Cardiac muscle cell (in vitro differentiated cells and primary cell): ENCODE measurements at regions not wholly inside any gene's neighbourhood (a gene's known extent, or its start where the extent isn't known, plus 50 kb on each side); places are given as distances from the start of the nearest gene placed in this dataset.
A peak's percentile ranks its signal among the peaks of the same experiment; 100 is the strongest.

Source experiments
- DNase-seq, 2 donors: peaks; one replicate each; pipeline versions ENCODE4 v3.0.0 to v3.0.0-alpha.2; 2010 to 2017; ENCODE audit warnings: low read depth in 1 of 2, low spot score in 1 of 2
- H3K27ac ChIP-seq: fragments of 200-600 bp; sonication (generic); 2 replicates; pipeline ENCODE4 v1.5.1; 2016
- H3K27me3 ChIP-seq: fragments of 200-600 bp; sonication (generic); 2 replicates; pipeline ENCODE4 v1.6.0; 2016; ENCODE audit warnings: control low read depth
- H3K36me3 ChIP-seq: fragments of 200-600 bp; sonication (generic); 2 replicates; pipeline ENCODE4 v1.5.1; 2016; ENCODE audit warnings: control low read depth
- H3K4me1 ChIP-seq: fragments of 200-600 bp; sonication (generic); 2 replicates; pipeline ENCODE4 v1.8.1; 2017; ENCODE audit warnings: low read depth, mild to moderate bottlenecking, mixed run types
- H3K4me3 ChIP-seq: fragments of 200-600 bp; sonication (generic); 2 replicates; pipeline ENCODE4 v1.5.1; 2016; ENCODE audit warnings: mild to moderate bottlenecking
- H3K9me3 ChIP-seq: fragments of 200-600 bp; sonication (generic); 2 replicates; pipeline ENCODE4 v1.5.1; 2017; ENCODE audit warnings: low read depth, mild to moderate bottlenecking, control low read depth
- CTCF ChIP-seq: IDR thresholded peaks from 2 replicates; pipeline ENCODE4 v1.5.1; 2012; ENCODE audit warnings: low read depth, mild to moderate bottlenecking, low read length

DNA sequence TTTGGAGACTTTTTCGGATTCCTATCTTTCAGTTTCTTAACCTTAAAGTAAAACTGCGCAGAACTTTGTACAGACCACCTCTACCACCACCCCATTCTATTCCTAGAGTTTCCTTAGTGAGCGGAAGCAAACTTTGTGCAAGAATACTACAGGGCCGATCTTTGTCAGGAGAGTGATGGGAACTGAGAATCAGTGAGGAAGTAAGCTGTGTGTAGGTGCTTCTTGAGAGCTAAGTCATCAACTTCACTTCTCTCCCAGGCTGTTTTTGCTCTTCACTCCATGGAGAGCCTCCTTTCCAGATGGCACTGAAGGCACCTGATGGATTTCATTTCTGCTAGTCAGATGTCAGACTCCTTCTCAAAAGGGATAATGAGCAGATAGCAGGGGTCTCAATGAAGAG is 127.3 kb downstream of the SPATA31D1 start:
- TF ChIP-seq CTCF, result no peak
- DNase-seq, result no peak
- H3K4me1 ChIP-seq, result no peaks in the 10 kb centered on the region

GRCh38 chr9:82116556-82116955 is 128.0 kb downstream of the SPATA31D1 start:
- Histone ChIP-seq H3K27me3 (no peaks in the 10 kb centered on the region), H3K9me3 (no peaks in the 10 kb centered on the region), H3K36me3 (no peaks in the 10 kb centered on the region), H3K4me3 (no peak overlapping the region), H3K27ac (no peak overlapping the region), H3K4me1 (no peaks in the 10 kb centered on the region)
- no peak for TF ChIP-seq CTCF
- DNase-seq, result peak in 1 of 2 donors; percentile 23

More for the DNA sequence above, 127.3 kb downstream of the SPATA31D1 start:
- Histone ChIP-seq H3K27ac (no peak overlapping the region), H3K9me3 (no peaks in the 10 kb centered on the region), H3K27me3 (no peaks in the 10 kb centered on the region), H3K36me3 (no peaks in the 10 kb centered on the region), H3K4me3 (no peak overlapping the region)

- no peaks in the 10 kb centered on the region for H3K9me3 ChIP-seq
- DNase-seq, result peak in 1 of 2 donors; percentile 10
- H3K4me3 ChIP-seq, result no peak overlapping the region
- no peaks in the 10 kb centered on the region for H3K4me1 ChIP-seq
- no peak for TF ChIP-seq CTCF
- no peak overlapping the region for H3K27ac ChIP-seq
- no peaks in the 10 kb centered on the region for H3K36me3 ChIP-seq
- H3K27me3 ChIP-seq, result no peaks in the 10 kb centered on the region
Measured at GRCh38 chr9:82117026-82117811, 128.6 kb downstream of the SPATA31D1 start.

DNA sequence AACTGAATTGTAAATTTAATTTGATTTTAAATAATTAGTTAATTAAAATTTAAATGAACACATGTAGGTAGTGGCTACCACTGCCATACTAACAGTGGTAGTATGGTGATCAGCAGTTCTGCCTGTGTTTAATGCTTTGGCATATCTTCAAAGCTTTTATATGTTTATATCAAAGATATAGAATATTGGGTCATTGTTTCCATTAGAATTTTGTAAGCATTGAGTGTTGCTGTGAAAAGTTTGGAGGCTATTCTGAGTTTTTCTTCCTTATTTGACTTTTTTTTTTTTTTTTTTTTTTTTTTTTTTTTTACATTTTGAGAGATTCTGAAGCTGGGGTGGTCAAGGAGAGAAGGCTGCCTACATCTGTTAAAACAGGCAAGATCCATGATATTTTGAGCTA is 134.2 kb downstream of the SPATA31D1 start:
- no peaks in the 10 kb centered on the region for H3K9me3 ChIP-seq
- no peak overlapping the region for H3K27ac ChIP-seq
- H3K27me3 ChIP-seq, result no peaks in the 10 kb centered on the region
- H3K4me1 ChIP-seq, result no peaks in the 10 kb centered on the region
- DNase-seq, result no peak
- no peak for TF ChIP-seq CTCF
- H3K36me3 ChIP-seq, result no peaks in the 10 kb centered on the region
- H3K4me3 ChIP-seq, result no peak overlapping the region

DNA sequence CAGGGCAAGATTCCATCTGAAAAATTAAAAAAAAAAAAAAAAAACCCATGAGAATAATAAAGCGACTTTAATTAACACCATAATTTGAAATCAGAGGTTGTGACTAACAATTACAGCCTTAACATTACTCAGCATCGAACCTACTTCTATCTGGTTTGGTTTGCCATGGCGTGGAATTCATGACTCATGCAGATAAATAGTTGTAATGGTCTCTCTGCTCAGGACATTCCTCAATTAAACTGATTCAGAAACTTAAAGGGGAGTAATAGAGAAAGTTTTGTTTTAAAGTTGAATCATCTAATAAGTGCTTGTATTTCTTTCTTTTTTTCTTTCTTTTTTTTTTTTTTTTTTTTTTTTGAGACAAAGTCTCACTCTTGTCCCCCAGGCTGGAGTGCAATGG is 135.5 kb downstream of the SPATA31D1 start:
- peak in 1 of 2 donors; percentile 69 for DNase-seq
- H3K9me3 ChIP-seq, result no peaks in the 10 kb centered on the region
- H3K27me3 ChIP-seq, result no peaks in the 10 kb centered on the region
- no peak overlapping the region for H3K4me3 ChIP-seq
- H3K4me1 ChIP-seq, result no peaks in the 10 kb centered on the region
- H3K27ac ChIP-seq, result no peak overlapping the region
- TF ChIP-seq CTCF, result no peak
- no peaks in the 10 kb centered on the region for H3K36me3 ChIP-seq
